DMS114 treated with DMSO at 0.1 percent for 48 hours (cell line): ENCODE measurements at regions not wholly inside any gene's neighbourhood (a gene's known extent, or its start where the extent isn't known, plus 50 kb on each side); places are given as distances from the start of the nearest gene placed in this dataset.
"Not testable (repeated sequence)": the region's sequence is repeated elsewhere in the genome, so short reads cannot be mapped to it uniquely, and the experiment has no call there.

Experiments used
- DNase-seq: peaks from one replicate; lab custom pipeline; 2025; ENCODE audit not compliant: unreplicated experiment; lab: John Stamatoyannopoulos, UW

DNA sequence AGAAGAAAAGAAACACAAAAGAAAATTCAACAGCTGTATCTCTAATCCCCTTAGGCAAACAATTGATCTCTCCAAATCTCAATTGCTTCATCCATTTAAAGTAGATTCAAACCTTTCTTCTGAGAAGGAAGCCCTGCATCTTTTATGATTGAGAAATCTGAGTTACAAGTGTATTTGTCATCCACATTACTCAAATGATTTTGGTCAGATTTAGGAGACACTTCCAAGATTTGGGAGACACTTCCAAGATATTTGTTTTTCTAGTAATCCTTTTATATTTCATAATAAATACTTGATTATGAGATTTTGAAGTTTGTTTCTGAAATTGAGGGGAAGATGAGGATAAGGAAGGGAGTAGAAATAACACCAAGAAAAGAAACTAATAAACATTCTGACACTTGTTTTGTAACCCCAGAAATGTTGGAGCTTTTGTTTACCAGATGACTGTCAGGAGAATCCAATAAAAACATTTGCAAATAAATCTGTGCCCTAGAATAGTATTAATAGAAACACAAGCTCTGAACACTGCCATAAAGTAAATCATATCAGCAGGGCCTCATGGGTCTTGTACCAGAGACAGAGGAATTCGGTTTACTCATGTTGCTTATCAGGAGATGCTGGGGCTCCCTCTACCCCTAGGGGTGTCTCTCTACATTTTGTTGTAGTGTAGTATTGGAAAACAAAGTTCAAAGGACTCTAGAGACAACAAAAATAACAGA, 314.3 kb upstream of the NT5E start:
- no peak for DNase-seq

GRCh38 chr6:85134172-85134571, 315.7 kb upstream of the NT5E start:
- DNase-seq, result no peak

DNA sequence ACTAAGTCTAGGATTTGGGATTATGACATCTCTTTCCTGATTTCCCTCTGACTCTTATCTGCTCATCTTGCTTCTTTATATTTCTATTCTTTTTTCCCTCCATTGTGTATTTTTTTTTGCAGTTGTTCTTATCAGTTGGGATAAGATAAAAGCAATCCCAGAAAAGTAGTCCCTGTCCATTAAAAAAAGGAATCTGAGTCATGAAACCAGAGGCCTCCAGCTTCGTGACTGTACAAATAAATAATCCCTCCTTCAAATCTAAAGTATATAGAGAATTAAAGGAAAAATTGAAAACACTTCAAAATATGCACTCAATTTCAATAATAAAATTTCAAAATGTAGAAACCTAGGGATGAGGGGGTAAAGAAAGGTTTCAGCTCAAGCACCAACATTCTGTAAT, 317.8 kb upstream of the NT5E start:
- no peak for DNase-seq

DNA sequence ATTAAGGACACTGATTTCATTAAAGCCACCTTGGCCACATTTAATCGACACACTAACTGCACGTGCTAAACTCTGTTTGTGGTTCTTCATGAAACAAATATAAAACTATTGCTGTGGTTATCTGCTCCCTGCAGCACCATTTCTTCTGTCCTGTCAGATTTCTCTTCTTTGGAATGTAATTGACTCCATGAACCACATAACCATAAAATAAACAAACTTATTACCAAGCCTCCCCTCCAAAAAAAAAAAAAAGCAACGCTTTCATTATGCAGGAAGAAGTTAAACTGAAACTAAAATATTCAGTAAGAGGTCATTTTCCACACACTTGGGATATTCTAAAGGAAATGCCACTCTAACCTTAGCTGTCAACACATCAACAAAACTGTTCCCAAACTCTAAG, 319.1 kb upstream of the NT5E start:
- DNase-seq, result no peak

GRCh38 chr6:85129881-85130280, 320.0 kb upstream of the NT5E start:
- DNase-seq, result no peak

GRCh38 chr6:85128781-85129180, 321.1 kb upstream of the NT5E start:
- DNase-seq, result no peak

GRCh38 chr6:85128256-85128655, 321.6 kb upstream of the NT5E start:
- not testable (repeated sequence) for DNase-seq

- DNase-seq, result no peak
Measured at GRCh38 chr6:85127696-85128243, 322.1 kb upstream of the NT5E start.

- DNase-seq, result no peak
Measured at GRCh38 chr6:85127168-85127498, 322.8 kb upstream of the NT5E start.

- peak; percentile 10 for DNase-seq
Measured at GRCh38 chr6:85126485-85127167, 323.3 kb upstream of the NT5E start.

GRCh38 chr6:85125526-85125925, 324.4 kb upstream of the NT5E start:
- no peak for DNase-seq

DNA sequence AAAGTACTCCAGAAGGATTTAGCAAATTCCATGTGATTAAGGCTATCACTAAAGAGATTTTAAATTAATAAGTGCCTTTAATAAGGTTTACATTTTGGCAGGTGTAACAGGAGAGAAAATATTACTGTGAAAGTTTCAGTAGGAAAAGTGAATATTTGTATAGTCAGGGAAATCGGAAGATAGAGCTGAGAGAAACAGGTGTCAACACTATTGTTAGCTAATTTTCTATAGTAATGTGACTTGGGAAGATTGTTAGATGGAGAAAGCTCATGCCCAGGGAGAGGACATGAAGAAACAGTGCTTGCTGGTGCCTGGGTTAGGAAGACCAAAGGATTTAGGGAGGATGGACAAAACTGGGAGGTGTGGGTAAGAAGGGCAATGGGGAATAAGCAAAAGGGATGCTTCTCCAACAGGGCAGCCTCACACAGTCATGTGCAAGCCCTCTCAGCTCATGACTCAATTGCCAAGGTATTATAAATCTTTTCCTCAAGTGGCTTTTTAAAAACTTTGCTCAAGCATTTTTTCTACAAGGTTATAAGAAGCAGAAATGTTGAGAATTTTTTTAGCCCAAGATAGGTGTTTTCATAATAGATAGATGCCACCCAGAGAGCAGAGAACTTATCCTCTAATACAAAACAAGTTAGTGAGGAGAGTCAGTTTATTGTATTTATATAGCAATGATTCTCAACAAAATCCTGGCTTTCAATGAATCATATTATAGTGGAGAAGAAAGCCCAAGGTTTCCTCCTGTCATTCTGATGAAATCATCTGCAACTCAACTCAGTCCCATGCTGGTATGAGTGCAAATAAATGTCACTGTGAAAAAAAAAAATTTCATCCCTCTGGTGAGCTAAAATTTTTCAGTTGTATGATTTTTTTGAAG, 325.2 kb upstream of the NT5E start:
- DNase-seq, result no peak

DNA sequence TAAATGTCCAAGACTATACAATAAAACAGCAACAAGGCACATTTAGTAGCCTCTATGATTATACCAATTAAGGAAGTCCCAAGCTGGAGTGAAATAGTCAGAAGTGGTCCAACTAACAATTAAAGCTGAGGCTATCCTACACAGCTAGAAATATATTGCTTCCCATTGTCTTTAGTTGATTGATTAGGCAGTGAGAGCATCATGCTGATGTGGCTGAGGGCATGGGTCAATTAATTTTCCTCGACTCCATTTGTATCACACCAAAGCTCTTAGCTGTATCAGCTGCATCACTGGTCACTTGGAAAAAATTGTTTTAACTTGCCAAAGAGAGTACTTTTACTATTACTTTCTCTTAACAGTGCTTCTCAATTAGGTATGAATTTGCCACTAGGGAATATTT, 328.7 kb upstream of the NT5E start:
- no peak for DNase-seq

- DNase-seq, result no peak
Measured at GRCh38 chr6:85118652-85119235, 331.1 kb upstream of the NT5E start.

GRCh38 chr6:85118233-85118632, 331.6 kb upstream of the NT5E start:
- no peak for DNase-seq

DNA sequence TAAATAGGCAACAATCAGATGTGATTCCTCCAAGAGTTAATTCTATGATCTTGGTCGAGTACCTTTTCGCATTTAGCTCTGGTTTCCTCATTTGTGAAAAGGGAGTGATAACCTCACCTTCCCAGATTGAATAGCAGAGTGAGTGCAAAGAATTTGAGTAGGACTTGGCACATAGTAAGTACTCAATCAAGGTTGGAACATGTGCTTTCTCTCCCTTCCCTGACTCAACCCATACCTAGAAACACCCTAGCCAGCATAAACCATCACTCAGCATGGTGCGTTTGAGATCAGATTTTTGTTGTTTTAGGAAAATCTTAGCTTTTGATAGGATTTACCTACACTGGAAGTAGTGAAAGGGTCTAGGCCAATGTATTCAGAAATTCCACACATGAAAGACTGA, 333.4 kb upstream of the NT5E start:
- DNase-seq, result no peak

GRCh38 chr6:85115876-85116275, 334.0 kb upstream of the NT5E start:
- DNase-seq, result no peak

DNA sequence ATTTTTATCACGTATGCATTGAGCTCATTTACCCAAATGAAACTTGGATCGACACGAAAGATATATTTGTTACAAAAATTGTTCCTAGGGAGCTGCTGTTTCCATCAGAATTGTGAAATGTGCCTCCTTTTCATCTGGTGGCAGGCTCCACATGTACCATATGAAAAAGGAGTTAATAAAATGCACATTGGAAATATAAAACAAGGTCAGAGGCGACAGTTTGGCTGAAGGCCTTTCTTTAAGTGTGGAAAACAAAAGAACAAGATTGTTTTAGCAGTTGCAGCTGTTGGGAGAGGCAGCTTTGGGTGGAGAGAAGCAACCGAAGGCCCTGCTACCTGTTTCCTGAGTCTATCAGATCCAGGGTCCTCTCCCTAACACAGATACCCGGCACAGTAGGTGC, 334.5 kb upstream of the NT5E start:
- no peak for DNase-seq

- no peak for DNase-seq
Measured at GRCh38 chr6:85114581-85114935, 335.3 kb upstream of the NT5E start.

DNA sequence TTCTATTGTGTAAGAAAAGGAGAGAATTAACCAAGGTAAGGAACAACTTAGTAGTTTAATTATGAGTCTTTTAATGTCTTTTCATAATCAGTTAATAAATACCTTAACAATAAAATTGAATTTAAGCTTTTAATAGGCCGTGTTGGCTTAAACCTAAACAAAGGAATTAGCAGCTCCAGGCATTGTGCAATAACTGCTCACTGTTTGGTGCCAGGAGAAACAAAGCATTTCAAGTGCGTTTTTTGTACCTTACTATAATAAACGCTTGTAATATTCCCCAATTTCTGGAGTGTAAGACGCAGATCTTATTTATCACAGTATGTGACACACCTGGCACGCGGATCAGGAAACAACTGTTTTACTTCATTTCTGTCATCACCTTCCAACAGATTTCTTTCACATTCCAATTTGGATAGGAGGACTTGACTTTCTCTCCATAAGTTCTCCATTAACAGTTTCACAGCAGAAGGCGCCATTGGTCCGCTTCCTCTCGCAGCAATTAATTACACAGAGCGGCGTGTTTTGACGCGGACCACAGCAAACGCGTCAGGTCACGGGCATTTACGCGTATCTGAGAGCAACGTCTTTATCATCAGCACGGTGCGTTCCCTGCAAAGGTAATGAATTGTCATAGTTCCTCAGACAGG, 335.8 kb upstream of the NT5E start:
- no peak for DNase-seq

- DNase-seq, result no peak
Measured at GRCh38 chr6:85112540-85112939, 337.3 kb upstream of the NT5E start.
